C4-2B (cell line): ENCODE measurements at regions not wholly inside any gene's neighbourhood (a gene's known extent, or its start where the extent isn't known, plus 50 kb on each side); places are given as distances from the start of the nearest gene placed in this dataset.

Experiments
- ZFX ChIP-seq: fragments of 450-650 bp; IDR thresholded peaks from 2 replicates; pipeline ENCODE4 v1.6.1; 2017
- TF ChIP-seq, protein P1 (sequence below): fragments of 450-650 bp; conservative IDR thresholded peaks from 2 replicates; pipeline ENCODE4 v1.5.1; 2017; ENCODE audit warnings: mild to moderate bottlenecking

DNA sequence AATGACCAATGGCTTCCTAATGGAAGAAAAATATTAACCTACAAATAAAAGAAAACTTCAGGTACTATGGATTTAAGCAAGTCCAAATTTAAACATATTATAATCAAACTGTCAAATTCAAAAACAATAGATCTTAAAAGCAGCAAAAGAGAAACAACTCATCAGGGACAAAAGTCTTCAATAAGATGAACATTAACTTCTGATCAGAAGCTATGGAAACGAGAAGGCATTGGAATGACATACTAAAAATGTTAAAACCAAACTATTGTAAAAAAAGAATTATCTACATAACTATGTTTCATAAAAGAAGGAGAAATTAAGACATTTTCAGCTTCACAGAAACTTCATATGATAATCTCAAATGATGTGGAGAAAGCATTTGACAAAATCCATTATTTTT, 334.7 kb downstream of the ANKRD7 start:
- TF ChIP-seq, protein P1, sequence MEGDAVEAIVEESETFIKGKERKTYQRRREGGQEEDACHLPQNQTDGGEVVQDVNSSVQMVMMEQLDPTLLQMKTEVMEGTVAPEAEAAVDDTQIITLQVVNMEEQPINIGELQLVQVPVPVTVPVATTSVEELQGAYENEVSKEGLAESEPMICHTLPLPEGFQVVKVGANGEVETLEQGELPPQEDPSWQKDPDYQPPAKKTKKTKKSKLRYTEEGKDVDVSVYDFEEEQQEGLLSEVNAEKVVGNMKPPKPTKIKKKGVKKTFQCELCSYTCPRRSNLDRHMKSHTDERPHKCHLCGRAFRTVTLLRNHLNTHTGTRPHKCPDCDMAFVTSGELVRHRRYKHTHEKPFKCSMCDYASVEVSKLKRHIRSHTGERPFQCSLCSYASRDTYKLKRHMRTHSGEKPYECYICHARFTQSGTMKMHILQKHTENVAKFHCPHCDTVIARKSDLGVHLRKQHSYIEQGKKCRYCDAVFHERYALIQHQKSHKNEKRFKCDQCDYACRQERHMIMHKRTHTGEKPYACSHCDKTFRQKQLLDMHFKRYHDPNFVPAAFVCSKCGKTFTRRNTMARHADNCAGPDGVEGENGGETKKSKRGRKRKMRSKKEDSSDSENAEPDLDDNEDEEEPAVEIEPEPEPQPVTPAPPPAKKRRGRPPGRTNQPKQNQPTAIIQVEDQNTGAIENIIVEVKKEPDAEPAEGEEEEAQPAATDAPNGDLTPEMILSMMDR: no peak
- TF ChIP-seq ZFX: no peak
